AG04449 (cell line): ENCODE measurements at regions not wholly inside any gene's neighbourhood (a gene's known extent, or its start where the extent isn't known, plus 50 kb on each side); places are given as distances from the start of the nearest gene placed in this dataset.
"Not testable (repeated sequence)": the region's sequence is repeated elsewhere in the genome, so short reads cannot be mapped to it uniquely, and the experiment has no call there.

Experiments used
- CTCF ChIA-PET: fragments of 350-600 bp; formaldehyde crosslinking; extraction: SDS; loops from one replicate; lab custom pipeline; 2021; ENCODE audit warnings: antibody characterized with exemption; lab: Yijun Ruan, JAX
- POLR2A ChIA-PET: fragments of 400-600, 350-600 bp; formaldehyde crosslinking; extraction: SDS; loops from one replicate; lab custom pipeline; 2020; ENCODE audit warnings: antibody characterized with exemption, inconsistent platforms; lab: Yijun Ruan, JAX
- DNase-seq: peaks from one replicate; pipeline ENCODE4 v3.0.0-alpha.2; 2010; ENCODE audit warnings: low read depth, low spot score
- H3K4me3 ChIP-seq: 2 replicates; pipeline ENCODE4 v1.5.1; 2011; ENCODE audit warnings: low read depth, mild to moderate bottlenecking, control low read depth, low read length
- CTCF ChIP-seq: IDR thresholded peaks from one replicate; pipeline ENCODE4 v1.5.1; 2011; ENCODE audit warnings: mild to moderate bottlenecking, moderate library complexity, low read length, control low read depth, inconsistent platforms; ENCODE audit not compliant: insufficient read depth; ENCODE audit errors: missing control alignments

GRCh38 chr16:62816971-62817519 is 780.8 kb upstream of the CDH8 start:
- DNase-seq = no peak
- no peak overlapping the region for H3K4me3 ChIP-seq
- POLR2A ChIA-PET = no interaction called here
- CTCF ChIA-PET = no interaction called here
- TF ChIP-seq CTCF = no peak

GRCh38 chr16:62814891-62815290 is 778.7 kb upstream of the CDH8 start:
- H3K4me3 ChIP-seq = no peak overlapping the region
- no peak for DNase-seq
- ChIA-PET POLR2A (no interaction called here), CTCF (no interaction called here)
- no peak for TF ChIP-seq CTCF

- no peak overlapping the region for H3K4me3 ChIP-seq
- TF ChIP-seq CTCF = no peak
- ChIA-PET CTCF (no interaction called here), POLR2A (no interaction called here)
- DNase-seq = no peak
Measured at GRCh38 chr16:62805221-62805857, 769.1 kb upstream of the CDH8 start.

- ChIA-PET CTCF (no interaction called here), POLR2A (no interaction called here)
- no peak for DNase-seq
- no peak for TF ChIP-seq CTCF
- no peak overlapping the region for H3K4me3 ChIP-seq
Measured at GRCh38 chr16:62794724-62795123, 758.5 kb upstream of the CDH8 start.

GRCh38 chr16:62780081-62780480 is 743.8 kb upstream of the CDH8 start:
- DNase-seq, CTCF ChIA-PET: not testable (repeated sequence)

GRCh38 chr16:62764572-62764971 is 728.3 kb upstream of the CDH8 start:
- ChIA-PET CTCF (no interaction called here), POLR2A (no interaction called here)
- TF ChIP-seq CTCF = no peak
- no peak overlapping the region for H3K4me3 ChIP-seq
- no peak for DNase-seq

More at GRCh38 chr16:62780081-62780480, 743.8 kb upstream of the CDH8 start:
- H3K4me3 ChIP-seq, POLR2A ChIA-PET: not testable (repeated sequence)

GRCh38 chr16:62760398-62760797 is 724.2 kb upstream of the CDH8 start:
- POLR2A ChIA-PET = no interaction called here
- CTCF ChIA-PET = no interaction called here
- TF ChIP-seq CTCF = no peak
- no peak for DNase-seq
- no peak overlapping the region for H3K4me3 ChIP-seq
